BLaER1 (cell line): ENCODE measurements at regions not wholly inside any gene's neighbourhood (a gene's known extent, or its start where the extent isn't known, plus 50 kb on each side); places are given as distances from the start of the nearest gene placed in this dataset.
"Not testable (repeated sequence)": the region's sequence is repeated elsewhere in the genome, so short reads cannot be mapped to it uniquely, and the experiment has no call there.

Experiments used
- H3K27ac ChIP-seq: shearing (Covaris generic); formaldehyde crosslinking; 2 replicates; pipeline ENCODE4 v1.8.1; 2022
- H3K27me3 ChIP-seq: shearing (Covaris generic); formaldehyde crosslinking; 2 replicates; pipeline ENCODE4 v1.8.1; 2022
- H3K36me3 ChIP-seq: shearing (Covaris generic); formaldehyde crosslinking; 2 replicates; pipeline ENCODE4 v1.8.1; 2022
- H3K4me1 ChIP-seq: shearing (Covaris generic); formaldehyde crosslinking; 2 replicates; pipeline ENCODE4 v1.8.1; 2022
- H3K4me2 ChIP-seq: shearing (Covaris generic); formaldehyde crosslinking; 2 replicates; pipeline ENCODE4 v1.8.1; 2022
- H3K4me3 ChIP-seq: shearing (Covaris generic); formaldehyde crosslinking; 2 replicates; pipeline ENCODE4 v1.8.1; 2022
- H3K9ac ChIP-seq: shearing (Covaris generic); formaldehyde crosslinking; 2 replicates; pipeline ENCODE4 v1.8.1; 2022
- H3K9me3 ChIP-seq: shearing (Covaris generic); formaldehyde crosslinking; 2 replicates; pipeline ENCODE4 v1.8.1; 2022
- H4K20me1 ChIP-seq: shearing (Covaris generic); formaldehyde crosslinking; 2 replicates; pipeline ENCODE4 v1.8.1; 2022
- Cebpa-rat ChIP-seq: shearing (Covaris generic); IDR thresholded peaks from 2 replicates; pipeline ENCODE4 v1.8.1; 2022

DNA sequence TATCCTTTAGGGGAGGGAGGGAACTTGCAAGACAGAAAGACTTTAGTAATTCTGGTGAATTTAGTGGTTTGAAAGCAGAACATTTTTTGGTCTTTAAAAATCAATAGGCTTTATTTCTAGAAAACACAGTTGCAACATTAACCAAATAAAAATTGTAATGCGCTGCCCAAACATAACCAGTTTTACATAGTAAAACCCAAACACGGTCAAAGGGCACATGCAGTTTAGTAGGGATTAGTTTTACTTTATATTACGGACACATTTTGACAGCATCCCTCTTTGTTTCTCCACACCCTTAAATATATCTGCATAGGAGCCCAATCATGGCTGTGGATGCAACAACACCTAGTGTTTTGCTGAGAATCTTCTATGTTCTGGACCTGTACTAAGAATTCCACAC lies 156.7 kb downstream of the NR2F2 start:
- Histone ChIP-seq H3K4me1 (0 out of 2 replicates have a peak, but pooled peaks cover 3% of the 10 kb centered on the region), H3K4me3 (no peak overlapping the region), H3K9ac (no peak overlapping the region), H4K20me1 (no peaks in the 10 kb centered on the region), H3K36me3 (no peaks in the 10 kb centered on the region), H3K4me2 (no peak overlapping the region), H3K27ac (no peak overlapping the region), H3K9me3 (peaks cover 8% of the 10 kb centered on the region), H3K27me3 (no peaks in the 10 kb centered on the region)
- no peak for TF ChIP-seq Cebpa-rat

GRCh38 chr15:96491066-96491699 lies 160.7 kb downstream of the NR2F2 start:
- H3K36me3 ChIP-seq, H4K20me1 ChIP-seq, H3K9ac ChIP-seq, H3K27me3 ChIP-seq, H3K4me3 ChIP-seq, H3K9me3 ChIP-seq, H3K4me2 ChIP-seq, H3K27ac ChIP-seq: not testable (repeated sequence)
- H3K4me1 ChIP-seq: peaks cover 22% of the 10 kb centered on the region

- H4K20me1 ChIP-seq, H3K27ac ChIP-seq, H3K27me3 ChIP-seq, H3K4me3 ChIP-seq, H3K9me3 ChIP-seq, H3K9ac ChIP-seq, H3K4me2 ChIP-seq, H3K36me3 ChIP-seq: not testable (repeated sequence)
- peaks cover 21% of the 10 kb centered on the region for H3K4me1 ChIP-seq
Measured at GRCh38 chr15:96491700-96492644, 161.5 kb downstream of the NR2F2 start.

DNA sequence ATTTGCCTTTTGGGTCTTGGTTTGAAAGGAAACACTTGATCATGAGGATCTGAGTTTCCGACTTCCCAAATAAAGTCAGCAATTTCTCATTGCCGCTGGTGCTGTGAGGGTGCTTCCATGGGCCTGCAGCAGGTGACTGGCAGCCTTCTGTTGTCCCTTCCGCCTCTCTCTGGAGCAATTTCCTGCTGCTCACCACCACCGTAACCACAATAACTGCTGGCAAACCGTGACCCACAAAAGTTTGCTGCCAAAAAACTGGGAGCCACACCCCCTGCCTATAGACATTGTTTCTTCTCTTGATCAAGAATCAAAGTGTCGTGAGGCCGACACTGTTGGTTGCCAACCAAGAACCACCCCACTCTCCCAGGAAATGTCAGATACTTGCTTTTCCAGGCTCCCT lies 164.0 kb downstream of the NR2F2 start:
- Histone ChIP-seq H3K27ac (peak overlapping the region; percentile 51), H3K27me3 (no peaks in the 10 kb centered on the region), H3K4me2 (peak overlapping the region; percentile 76), H3K9ac (no peak overlapping the region), H3K4me1 (peaks cover 21% of the 10 kb centered on the region), H4K20me1 (no peaks in the 10 kb centered on the region), H3K4me3 (no peak overlapping the region), H3K36me3 (no peaks in the 10 kb centered on the region), H3K9me3 (peaks cover 9% of the 10 kb centered on the region)
- TF ChIP-seq Cebpa-rat: no peak

GRCh38 chr15:96495386-96495785 lies 164.9 kb downstream of the NR2F2 start:
- no peaks in the 10 kb centered on the region for H4K20me1 ChIP-seq
- H3K27ac ChIP-seq: peak overlapping the region; percentile 51
- peak overlapping the region; percentile 76 for H3K4me2 ChIP-seq
- H3K9ac ChIP-seq: no peak overlapping the region
- no peak overlapping the region for H3K4me3 ChIP-seq
- H3K4me1 ChIP-seq: peaks cover 21% of the 10 kb centered on the region
- no peak for TF ChIP-seq Cebpa-rat
- peaks cover 9% of the 10 kb centered on the region for H3K9me3 ChIP-seq
- H3K36me3 ChIP-seq: no peaks in the 10 kb centered on the region
- no peaks in the 10 kb centered on the region for H3K27me3 ChIP-seq

GRCh38 chr15:96497951-96498350 lies 167.5 kb downstream of the NR2F2 start:
- Histone ChIP-seq H3K9ac (no peak overlapping the region), H4K20me1 (no peaks in the 10 kb centered on the region), H3K4me1 (peaks cover 21% of the 10 kb centered on the region), H3K27me3 (no peaks in the 10 kb centered on the region), H3K4me2 (no peak overlapping the region), H3K36me3 (no peaks in the 10 kb centered on the region), H3K9me3 (no peaks in the 10 kb centered on the region), H3K4me3 (no peak overlapping the region), H3K27ac (no peak overlapping the region)
- no peak for TF ChIP-seq Cebpa-rat

DNA sequence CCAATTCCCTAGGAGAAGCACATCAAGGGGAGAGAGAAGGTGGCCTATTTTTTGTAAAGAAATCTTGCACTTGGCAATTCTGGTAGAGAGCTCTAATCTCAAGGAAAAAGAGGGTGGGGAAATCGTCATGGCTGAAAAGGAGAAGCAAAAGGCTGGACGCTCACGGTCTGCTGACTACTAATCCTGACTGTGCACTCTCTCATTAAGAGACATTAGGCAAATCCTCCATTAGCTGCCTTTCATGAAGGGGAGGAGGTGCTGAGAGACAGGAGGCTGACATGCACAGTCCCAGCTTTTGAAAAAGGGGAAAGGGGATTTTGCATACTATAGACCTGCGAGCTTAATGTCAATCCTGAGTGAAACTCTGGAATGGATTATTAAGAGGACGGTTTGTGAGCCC lies 170.0 kb downstream of the NR2F2 start:
- Histone ChIP-seq H4K20me1 (no peaks in the 10 kb centered on the region), H3K4me3 (no peak overlapping the region), H3K4me2 (no peak overlapping the region), H3K4me1 (peaks cover 4% of the 10 kb centered on the region), H3K27ac (no peak overlapping the region), H3K36me3 (no peaks in the 10 kb centered on the region), H3K9ac (no peak overlapping the region), H3K9me3 (no peaks in the 10 kb centered on the region), H3K27me3 (no peaks in the 10 kb centered on the region)
- TF ChIP-seq Cebpa-rat: no peak

GRCh38 chr15:96501362-96501761 lies 170.9 kb downstream of the NR2F2 start:
- Histone ChIP-seq H3K9ac (no peak overlapping the region), H4K20me1 (no peaks in the 10 kb centered on the region), H3K27me3 (no peaks in the 10 kb centered on the region), H3K36me3 (no peaks in the 10 kb centered on the region), H3K4me3 (no peak overlapping the region), H3K4me1 (no peaks in the 10 kb centered on the region), H3K27ac (no peak overlapping the region), H3K9me3 (no peaks in the 10 kb centered on the region), H3K4me2 (no peak overlapping the region)
- no peak for TF ChIP-seq Cebpa-rat

DNA sequence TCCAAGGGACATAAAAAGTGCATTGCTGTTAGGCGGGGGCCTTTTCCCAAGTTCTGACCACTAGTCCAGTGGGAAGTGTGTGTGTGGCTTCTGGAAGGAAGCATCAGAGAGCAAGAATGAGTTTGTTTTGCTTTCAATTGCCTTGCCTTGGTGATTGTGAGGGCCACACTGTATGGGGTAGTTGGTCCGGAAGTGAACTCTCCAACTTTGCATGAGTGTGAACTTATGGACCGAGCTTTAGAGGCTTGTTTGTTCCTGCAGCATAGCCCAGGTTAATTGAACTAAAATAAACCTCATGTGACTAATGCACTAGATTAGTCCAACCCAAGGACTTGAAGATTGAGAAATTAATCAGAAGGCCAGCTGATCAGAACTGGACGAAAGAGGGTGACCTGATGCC lies 171.7 kb downstream of the NR2F2 start:
- H3K4me1 ChIP-seq: no peaks in the 10 kb centered on the region
- H3K4me2 ChIP-seq: no peak overlapping the region
- H3K9me3 ChIP-seq: no peaks in the 10 kb centered on the region
- no peak overlapping the region for H3K4me3 ChIP-seq
- H3K9ac ChIP-seq: no peak overlapping the region
- no peak for TF ChIP-seq Cebpa-rat
- no peaks in the 10 kb centered on the region for H3K36me3 ChIP-seq
- H3K27ac ChIP-seq: no peak overlapping the region
- no peaks in the 10 kb centered on the region for H4K20me1 ChIP-seq
- no peaks in the 10 kb centered on the region for H3K27me3 ChIP-seq

GRCh38 chr15:96503276-96503675 lies 172.8 kb downstream of the NR2F2 start:
- Histone ChIP-seq H3K4me1 (no peaks in the 10 kb centered on the region), H3K36me3 (no peaks in the 10 kb centered on the region), H3K4me3 (no peak overlapping the region), H3K9ac (no peak overlapping the region), H3K27me3 (no peaks in the 10 kb centered on the region), H3K4me2 (no peak overlapping the region), H3K27ac (no peak overlapping the region), H3K9me3 (no peaks in the 10 kb centered on the region), H4K20me1 (no peaks in the 10 kb centered on the region)
- TF ChIP-seq Cebpa-rat: no peak
